GM13976 (cell line): ENCODE measurements at regions not wholly inside any gene's neighbourhood (a gene's known extent, or its start where the extent isn't known, plus 50 kb on each side); places are given as distances from the start of the nearest gene placed in this dataset.

Experiments used
- DNase-seq: peaks from one replicate; pipeline ENCODE4 v3.0.0; 2012; ENCODE audit warnings: low spot score
- CTCF ChIP-seq: IDR thresholded peaks from 2 replicates; pipeline ENCODE4 v1.5.1; 2012; ENCODE audit warnings: borderline replicate concordance, mild to moderate bottlenecking; ENCODE audit not compliant: insufficient read depth; ENCODE audit errors: extremely low read depth, missing control alignments, control extremely low read depth
- in situ Hi-C: fragments of 300-500 bp; cut with MboI; formaldehyde crosslinking; loops from one replicate; pipeline ENCODE4 v1.12.0; 2022; ENCODE audit warnings: low sequenced_read_pairs, mixed read lengths, inconsistent platforms; ENCODE audit not compliant: unreplicated experiment

GRCh38 chr6:126779331-126779730, 339.1 kb upstream of the RSPO3 start:
- in situ Hi-C loops: no loop called here
- TF ChIP-seq CTCF: no peak
- no peak for DNase-seq

DNA sequence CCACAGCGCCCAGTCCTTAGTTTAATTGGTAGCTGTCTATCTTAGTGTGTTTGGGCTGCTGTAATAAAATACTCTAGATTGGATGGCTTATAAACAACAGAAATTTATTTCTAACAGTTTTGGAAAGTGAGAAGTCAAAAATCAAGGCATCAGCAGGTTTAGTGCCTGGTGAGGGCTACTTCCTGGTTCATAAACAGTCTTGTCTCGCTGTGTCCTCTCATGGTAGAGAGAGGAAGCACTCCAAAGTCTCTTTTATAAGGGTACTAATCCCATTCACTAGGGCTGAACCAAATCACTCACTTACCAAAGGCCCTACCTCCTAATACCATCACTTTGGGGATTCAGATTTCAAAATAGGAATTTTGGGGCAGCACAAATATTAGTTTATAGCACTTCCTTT, 336.9 kb upstream of the RSPO3 start:
- in situ Hi-C loops: no loop called here
- no peak for TF ChIP-seq CTCF
- DNase-seq: no peak

DNA sequence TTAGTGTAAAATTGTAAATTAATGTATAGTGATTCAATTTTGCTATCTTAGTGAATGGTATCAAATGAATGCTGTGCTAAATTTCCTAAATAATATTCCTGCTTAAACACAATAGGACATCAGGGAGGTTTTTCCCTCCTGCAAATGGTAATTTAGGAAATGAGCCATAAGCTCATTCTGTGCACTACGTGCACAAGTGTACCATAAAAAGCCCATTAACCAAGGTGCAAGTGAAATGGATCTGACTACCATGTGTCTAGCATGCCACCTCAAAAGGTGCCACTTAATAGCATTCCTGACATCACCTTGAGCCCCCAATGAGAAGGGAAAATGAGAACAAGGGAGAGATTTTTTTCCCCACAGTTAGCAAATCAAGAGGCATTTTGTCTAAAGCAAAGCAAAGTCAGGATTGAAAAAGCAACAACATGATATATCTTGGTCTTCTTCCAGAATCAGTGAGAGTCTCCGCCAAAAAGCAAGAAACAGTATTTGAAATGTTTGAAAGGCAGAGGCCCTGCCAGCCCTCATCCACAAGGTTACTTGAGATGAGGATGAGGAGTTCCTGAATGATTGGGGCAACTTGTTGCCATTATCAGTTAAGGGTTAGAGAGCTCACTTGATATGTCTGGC, 334.2 kb upstream of the RSPO3 start:
- DNase-seq: no peak
- no peak for TF ChIP-seq CTCF
- in situ Hi-C loops: no loop called here

DNA sequence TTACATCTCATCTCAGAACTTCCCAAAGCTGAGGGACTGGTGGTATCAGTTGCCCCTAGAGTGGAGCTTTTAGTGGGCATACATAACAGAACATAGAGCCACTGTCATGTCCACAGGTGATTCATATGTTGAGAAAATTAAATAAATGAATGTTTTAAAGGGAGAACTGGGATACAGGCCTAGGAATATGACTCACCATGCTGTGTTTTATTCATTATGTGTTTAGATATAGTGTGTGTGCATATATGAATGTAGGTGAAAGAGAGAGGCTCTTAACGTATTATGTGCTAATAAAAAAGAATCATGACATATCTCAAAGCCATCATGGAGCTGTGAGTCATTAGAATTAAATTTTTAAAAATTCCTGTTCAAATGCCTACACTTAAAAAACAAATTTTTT, 332.2 kb upstream of the RSPO3 start:
- DNase-seq: no peak

GRCh38 chr6:126787635-126788034, 330.8 kb upstream of the RSPO3 start:
- in situ Hi-C loops: no loop called here

More for the DNA sequence above, 332.2 kb upstream of the RSPO3 start:
- in situ Hi-C loops: no loop called here
- no peak for TF ChIP-seq CTCF

GRCh38 chr6:126788861-126789365, 329.6 kb upstream of the RSPO3 start:
- DNase-seq: no peak
- in situ Hi-C loops: no loop called here
- no peak for TF ChIP-seq CTCF

More at GRCh38 chr6:126787635-126788034, 330.8 kb upstream of the RSPO3 start:
- no peak for DNase-seq
- TF ChIP-seq CTCF: no peak
